Endothelial cell of umbilical vein (primary cell): ENCODE measurements at regions not wholly inside any gene's neighbourhood (a gene's known extent, or its start where the extent isn't known, plus 50 kb on each side); places are given as distances from the start of the nearest gene placed in this dataset.
"Not testable (repeated sequence)": the region's sequence is repeated elsewhere in the genome, so short reads cannot be mapped to it uniquely, and the experiment has no call there.

ENCODE experiments used
- BruUV-seq: library from RNA; stranded (reverse); fragments of 400-500 nt; replicated peaks from 2 replicates; lab custom pipeline; 2021; lab: Mats Ljungman, UMichigan
- CTCF ChIA-PET: fragments of 300-600, 350-600 bp; sonication (Branson Sonifier 250); formaldehyde crosslinking; loops from one replicate; lab custom pipeline; 2021; ENCODE audit warnings: antibody characterized with exemption, inconsistent platforms; lab: Charles Lee
- POLR2A ChIA-PET: fragments of 300-600, 350-600 bp; sonication (Branson Sonifier 250); formaldehyde crosslinking; loops from one replicate; lab custom pipeline; 2021; ENCODE audit warnings: antibody characterized with exemption, inconsistent platforms; lab: Charles Lee
- DNase-seq: peaks from one replicate; pipeline ENCODE4 v3.0.0-alpha.2; 2011; ENCODE audit warnings: low read depth, low spot score
- FAIRE-seq: peaks from 2 replicates; lab custom pipeline; 2011; peaks lifted over from hg19 to GRCh38; lab: Jason Lieb, UNC
- H2AFZ ChIP-seq: 2 replicates; pipeline ENCODE4 v1.6.0; 2012; ENCODE audit warnings: low read depth, low read length, control low read depth, inconsistent platforms
- H3K27ac ChIP-seq: 2 replicates; pipeline ENCODE4 v1.5.1; 2011; ENCODE audit warnings: low read depth, mild to moderate bottlenecking, control low read depth, low read length, moderate library complexity; ENCODE audit not compliant: insufficient read depth
- H3K27me3 ChIP-seq, 2 experiments: 2 replicates each; pipeline versions ENCODE4 v1.6.0 to v1.6.1; 2011; ENCODE audit warnings: low read length in 2 of 2, mixed read lengths in 1 of 2; ENCODE audit not compliant: control insufficient read depth in 2 of 2, insufficient read depth in 2 of 2
- H3K36me3 ChIP-seq, 2 experiments: 2 replicates in 1 of 2; 3 replicates in 1 of 2; pipeline ENCODE4 v1.5.1; 2011; ENCODE audit warnings: low read length in 2 of 2, mild to moderate bottlenecking in 1 of 2, moderate library complexity in 1 of 2; ENCODE audit not compliant: control insufficient read depth in 2 of 2, insufficient read depth in 2 of 2; ENCODE audit errors: extremely low read depth in 1 of 2
- H3K4me1 ChIP-seq: 3 replicates; pipeline ENCODE4 v1.5.1; 2011; ENCODE audit warnings: mild to moderate bottlenecking, low read length; ENCODE audit not compliant: control insufficient read depth, insufficient read depth; ENCODE audit errors: extremely low read depth
- H3K4me2 ChIP-seq: 2 replicates; pipeline ENCODE4 v1.6.1; 2011; ENCODE audit warnings: low read length, control low read depth, mixed read lengths; ENCODE audit not compliant: insufficient read depth
- H3K4me3 ChIP-seq, 3 experiments: fragments of 200-600 bp in 1 of 3; sonication (generic), shearing (Covaris generic) in 1 of 3; replicated peaks in 1 of 3; 2 replicates each; pipeline ENCODE4 v1.5.1; 2011 to 2016; ENCODE audit warnings: control low read depth in 3 of 3, low read length in 3 of 3, mild to moderate bottlenecking in 2 of 3, inconsistent platforms in 1 of 3, low read depth in 1 of 3, moderate library complexity in 1 of 3; ENCODE audit not compliant: insufficient read depth in 1 of 3
- H3K79me2 ChIP-seq: 2 replicates; pipeline ENCODE4 v1.6.0; 2012; ENCODE audit warnings: low read length, inconsistent platforms; ENCODE audit not compliant: control insufficient read depth, insufficient read depth
- H3K9ac ChIP-seq: replicated peaks from 2 replicates; pipeline ENCODE3; 2011; ENCODE audit warnings: low read length, control low read depth; ENCODE audit not compliant: insufficient read depth; ENCODE audit errors: extremely low read depth
- H3K9me1 ChIP-seq: replicated peaks from 3 replicates; pipeline ENCODE4 v1.6.0; 2011; ENCODE audit warnings: mild to moderate bottlenecking, low read length; ENCODE audit not compliant: control insufficient read depth, insufficient read depth; ENCODE audit errors: extremely low read depth
- H3K9me3 ChIP-seq: replicated peaks from 2 replicates; pipeline ENCODE4 v1.5.1; 2012; ENCODE audit warnings: low read length, inconsistent platforms; ENCODE audit not compliant: control insufficient read depth, insufficient read depth
- H4K20me1 ChIP-seq: replicated peaks from 2 replicates; pipeline ENCODE3; 2011; ENCODE audit warnings: mild to moderate bottlenecking, low read length; ENCODE audit not compliant: control insufficient read depth, insufficient read depth; ENCODE audit errors: extremely low read depth
- JUN ChIP-seq: IDR thresholded peaks from 2 replicates; pipeline ENCODE4 v1.6.1; 2011; ENCODE audit warnings: borderline replicate concordance, low read depth; ENCODE audit not compliant: insufficient read length, insufficient read depth
- dilution Hi-C: fragments of 300-500 bp; cut with MboI; formaldehyde crosslinking; loops from one replicate; pipeline ENCODE4 v1.15.0; 2019; ENCODE audit warnings: low sequenced_read_pairs; ENCODE audit not compliant: extremely low pct_ligation_motif_present
- intact Hi-C: fragments of 100-400 bp; cut with micrococcal nuclease; formaldehyde crosslinking; loops from one replicate; pipeline ENCODE4 v1.10.0; 2022

- POLR2A ChIA-PET, H3K9me3 ChIP-seq, H3K36me3 ChIP-seq, H3K4me3 ChIP-seq, dilution Hi-C loops, H4K20me1 ChIP-seq, H3K79me2 ChIP-seq, H3K27me3 ChIP-seq, H3K9me1 ChIP-seq: not testable (repeated sequence)
- Histone ChIP-seq H3K4me2 (peak overlapping the region; percentile 16), H3K4me1 (peaks cover 37% of the 10 kb centered on the region), H2AFZ (peak overlapping the region; percentile 26), H3K27ac (peak overlapping the region; percentile 77), H3K9ac (peak overlapping the region; percentile 31)
- peak; percentile 14 for TF ChIP-seq JUN
- intact Hi-C loops, result loop anchor here (10.0 kb wide), 1 partner anchor 80 kb away; the partner anchor contains the start of gene VKORC1L1
- FAIRE-seq (peak; percentile 76), DNase-seq (peak; percentile 64)
- CTCF ChIA-PET, result interaction anchor here (0.6 kb wide), 1 partner anchor 9 kb away, joined by 3 read pairs; no protein-coding TSS in a partner anchor
- TSS peak; percentile 30 for BruUV-seq
Measured at GRCh38 chr7:65794671-65795391, 78.0 kb upstream of the VKORC1L1 start.

- H3K9me1 ChIP-seq, FAIRE-seq, H2AFZ ChIP-seq, dilution Hi-C loops, BruUV-seq, H3K9me3 ChIP-seq, H3K27me3 ChIP-seq, DNase-seq, H3K9ac ChIP-seq, H3K79me2 ChIP-seq, H3K4me3 ChIP-seq, H3K36me3 ChIP-seq, POLR2A ChIA-PET, CTCF ChIA-PET, H3K4me2 ChIP-seq, H4K20me1 ChIP-seq: not testable (repeated sequence)
- Histone ChIP-seq H3K4me1 (peaks cover 42% of the 10 kb centered on the region), H3K27ac (peak overlapping the region; percentile 66)
- intact Hi-C loops, result loop anchor here (10.0 kb wide), 1 partner anchor 79 kb away; the partner anchor contains the start of gene VKORC1L1
Measured at GRCh38 chr7:65795392-65795716, 77.5 kb upstream of the VKORC1L1 start.
